Activated CD8-positive, alpha-beta memory T cell treated with anti-CD3 and anti-CD28 coated beads, Interleukin-2, amount 10 ng/mL, durations not matched to agents 7 days and 5 days (primary cell): ENCODE measurements at regions not wholly inside any gene's neighbourhood (a gene's known extent, or its start where the extent isn't known, plus 50 kb on each side); places are given as distances from the start of the nearest gene placed in this dataset.
"Not testable (repeated sequence)": the region's sequence is repeated elsewhere in the genome, so short reads cannot be mapped to it uniquely, and the experiment has no call there.

Experiments used
- ATAC-seq: fragments of 150-1000 bp; cut with Tn5 transposase; one replicate; pipeline ENCODE4 v1.10.0; 2021; ENCODE audit warnings: moderate library complexity
- CTCF ChIA-PET: fragments of 350-600 bp; sonication (Branson Sonifier 250); formaldehyde crosslinking; loops from one replicate; lab custom pipeline; 2021; ENCODE audit warnings: antibody characterized with exemption; lab: Charles Lee
- DNase-seq: peaks from one replicate; pipeline ENCODE4 v3.0.0-alpha.2; 2020
- H3K27ac Mint-ChIP-seq: one replicate; pipeline ENCODE4 v1.8.0; 2021; ENCODE audit warnings: mild to moderate bottlenecking, mixed read lengths
- H3K27me3 Mint-ChIP-seq: one replicate; pipeline ENCODE4 v1.8.0; 2021; ENCODE audit warnings: mixed read lengths
- H3K36me3 Mint-ChIP-seq: one replicate; pipeline ENCODE4 v1.8.0; 2021; ENCODE audit warnings: mild to moderate bottlenecking, mixed read lengths
- H3K4me1 Mint-ChIP-seq: one replicate; pipeline ENCODE4 v1.8.0; 2021; ENCODE audit warnings: mixed read lengths
- H3K4me3 Mint-ChIP-seq: one replicate; pipeline ENCODE4 v1.8.0; 2021; ENCODE audit warnings: mild to moderate bottlenecking, moderate library complexity, mixed read lengths
- H3K9me3 Mint-ChIP-seq: one replicate; pipeline ENCODE4 v1.8.0; 2022; ENCODE audit warnings: low read depth, mixed read lengths

GRCh38 chr13:81304121-81304659, 963.3 kb upstream of the SPRY2 start:
- no peaks in the 10 kb centered on the region for H3K9me3 Mint-ChIP-seq
- CTCF ChIA-PET = no interaction called here
- ATAC-seq (no peak), DNase-seq (no peak)
- H3K4me3 Mint-ChIP-seq = no peak overlapping the region
- no peaks in the 10 kb centered on the region for H3K36me3 Mint-ChIP-seq
- no peaks in the 10 kb centered on the region for H3K27me3 Mint-ChIP-seq
- H3K27ac Mint-ChIP-seq = no peak overlapping the region
- no peaks in the 10 kb centered on the region for H3K4me1 Mint-ChIP-seq

GRCh38 chr13:81302677-81303076, 961.8 kb upstream of the SPRY2 start:
- no peak overlapping the region for H3K27ac Mint-ChIP-seq
- no peaks in the 10 kb centered on the region for H3K36me3 Mint-ChIP-seq
- DNase-seq = no peak
- H3K27me3 Mint-ChIP-seq = no peaks in the 10 kb centered on the region
- CTCF ChIA-PET = no interaction called here
- H3K4me3 Mint-ChIP-seq = no peak overlapping the region
- no peaks in the 10 kb centered on the region for H3K4me1 Mint-ChIP-seq
- H3K9me3 Mint-ChIP-seq = no peaks in the 10 kb centered on the region
- ATAC-seq = no peak

GRCh38 chr13:81302125-81302524, 961.2 kb upstream of the SPRY2 start:
- H3K9me3 Mint-ChIP-seq = no peaks in the 10 kb centered on the region
- no peak overlapping the region for H3K4me3 Mint-ChIP-seq
- CTCF ChIA-PET = no interaction called here
- H3K27ac Mint-ChIP-seq = no peak overlapping the region
- no peak for DNase-seq
- H3K27me3 Mint-ChIP-seq = no peaks in the 10 kb centered on the region
- ATAC-seq = no peak
- no peaks in the 10 kb centered on the region for H3K4me1 Mint-ChIP-seq
- no peaks in the 10 kb centered on the region for H3K36me3 Mint-ChIP-seq

GRCh38 chr13:81295177-81295576, 954.3 kb upstream of the SPRY2 start:
- Mint-ChIP-seq H3K27me3 (no peaks in the 10 kb centered on the region), H3K9me3 (peaks cover 3% of the 10 kb centered on the region), H3K36me3 (no peaks in the 10 kb centered on the region), H3K4me3 (no peak overlapping the region), H3K27ac (no peak overlapping the region), H3K4me1 (no peaks in the 10 kb centered on the region)
- no peak for ATAC-seq
- no peak for DNase-seq
- CTCF ChIA-PET = no interaction called here

GRCh38 chr13:81293594-81294164, 952.8 kb upstream of the SPRY2 start:
- DNase-seq (no peak), ATAC-seq (no peak)
- CTCF ChIA-PET = no interaction called here
- H3K36me3 Mint-ChIP-seq = no peaks in the 10 kb centered on the region
- H3K27me3 Mint-ChIP-seq = no peaks in the 10 kb centered on the region
- H3K4me1 Mint-ChIP-seq = no peaks in the 10 kb centered on the region
- H3K27ac Mint-ChIP-seq = no peak overlapping the region
- H3K4me3 Mint-ChIP-seq = no peak overlapping the region
- H3K9me3 Mint-ChIP-seq = peaks cover 3% of the 10 kb centered on the region

- Mint-ChIP-seq H3K27me3 (no peaks in the 10 kb centered on the region), H3K4me3 (no peak overlapping the region), H3K27ac (no peak overlapping the region), H3K36me3 (no peaks in the 10 kb centered on the region), H3K9me3 (peaks cover 11% of the 10 kb centered on the region), H3K4me1 (no peaks in the 10 kb centered on the region)
- DNase-seq = no peak
- ATAC-seq = no peak
- CTCF ChIA-PET = no interaction called here
Observed at GRCh38 chr13:81283561-81283960, 942.6 kb upstream of the SPRY2 start.

GRCh38 chr13:81283062-81283461, 942.1 kb upstream of the SPRY2 start:
- CTCF ChIA-PET = no interaction called here
- ATAC-seq = no peak
- Mint-ChIP-seq H3K27me3 (no peaks in the 10 kb centered on the region), H3K4me1 (no peaks in the 10 kb centered on the region), H3K4me3 (no peak overlapping the region), H3K27ac (no peak overlapping the region), H3K36me3 (no peaks in the 10 kb centered on the region), H3K9me3 (peaks cover 11% of the 10 kb centered on the region)
- no peak for DNase-seq

- H3K4me1 Mint-ChIP-seq = no peaks in the 10 kb centered on the region
- CTCF ChIA-PET = no interaction called here
- no peak overlapping the region for H3K4me3 Mint-ChIP-seq
- no peaks in the 10 kb centered on the region for H3K36me3 Mint-ChIP-seq
- H3K27ac Mint-ChIP-seq = no peak overlapping the region
- ATAC-seq (no peak), DNase-seq (no peak)
- peaks cover 15% of the 10 kb centered on the region for H3K9me3 Mint-ChIP-seq
- no peaks in the 10 kb centered on the region for H3K27me3 Mint-ChIP-seq
Observed at GRCh38 chr13:81275666-81276258, 934.8 kb upstream of the SPRY2 start.

GRCh38 chr13:81247711-81248110, 906.8 kb upstream of the SPRY2 start:
- CTCF ChIA-PET = no interaction called here
- H3K36me3 Mint-ChIP-seq = no peaks in the 10 kb centered on the region
- peaks cover 10% of the 10 kb centered on the region for H3K9me3 Mint-ChIP-seq
- ATAC-seq (no peak), DNase-seq (no peak)
- no peaks in the 10 kb centered on the region for H3K27me3 Mint-ChIP-seq
- H3K4me3 Mint-ChIP-seq = no peak overlapping the region
- H3K4me1 Mint-ChIP-seq = no peaks in the 10 kb centered on the region
- no peak overlapping the region for H3K27ac Mint-ChIP-seq

GRCh38 chr13:81246556-81246955, 905.6 kb upstream of the SPRY2 start:
- H3K9me3 Mint-ChIP-seq = peaks cover 11% of the 10 kb centered on the region
- ATAC-seq = no peak
- no peak overlapping the region for H3K27ac Mint-ChIP-seq
- no peaks in the 10 kb centered on the region for H3K27me3 Mint-ChIP-seq
- no peaks in the 10 kb centered on the region for H3K4me1 Mint-ChIP-seq
- DNase-seq = no peak
- no peak overlapping the region for H3K4me3 Mint-ChIP-seq
- H3K36me3 Mint-ChIP-seq = no peaks in the 10 kb centered on the region
- CTCF ChIA-PET = no interaction called here

GRCh38 chr13:81244011-81244410, 903.1 kb upstream of the SPRY2 start:
- DNase-seq = no peak
- Mint-ChIP-seq H3K36me3 (no peaks in the 10 kb centered on the region), H3K4me1 (no peaks in the 10 kb centered on the region), H3K27me3 (no peaks in the 10 kb centered on the region), H3K27ac (no peak overlapping the region), H3K9me3 (peaks cover 4% of the 10 kb centered on the region), H3K4me3 (no peak overlapping the region)
- CTCF ChIA-PET = no interaction called here
- ATAC-seq = no peak

- H3K27ac Mint-ChIP-seq = no peak overlapping the region
- CTCF ChIA-PET = no interaction called here
- H3K36me3 Mint-ChIP-seq = no peaks in the 10 kb centered on the region
- no peak overlapping the region for H3K4me3 Mint-ChIP-seq
- DNase-seq (no peak), ATAC-seq (no peak)
- no peaks in the 10 kb centered on the region for H3K9me3 Mint-ChIP-seq
- H3K27me3 Mint-ChIP-seq = no peaks in the 10 kb centered on the region
- H3K4me1 Mint-ChIP-seq = no peaks in the 10 kb centered on the region
Observed at GRCh38 chr13:81230386-81230785, 889.5 kb upstream of the SPRY2 start.

- ATAC-seq, H3K9me3 Mint-ChIP-seq, H3K36me3 Mint-ChIP-seq, CTCF ChIA-PET, H3K4me3 Mint-ChIP-seq, DNase-seq, H3K27me3 Mint-ChIP-seq, H3K4me1 Mint-ChIP-seq, H3K27ac Mint-ChIP-seq: not testable (repeated sequence)
Observed at GRCh38 chr13:81226830-81227229, 885.9 kb upstream of the SPRY2 start.

- H3K4me1 Mint-ChIP-seq = no peaks in the 10 kb centered on the region
- H3K27ac Mint-ChIP-seq = no peak overlapping the region
- no peaks in the 10 kb centered on the region for H3K27me3 Mint-ChIP-seq
- ATAC-seq (no peak), DNase-seq (no peak)
- peaks cover 3% of the 10 kb centered on the region for H3K9me3 Mint-ChIP-seq
- CTCF ChIA-PET = no interaction called here
- no peaks in the 10 kb centered on the region for H3K36me3 Mint-ChIP-seq
- H3K4me3 Mint-ChIP-seq = no peak overlapping the region
Observed at GRCh38 chr13:81224209-81224833, 883.4 kb upstream of the SPRY2 start.
